Epithelial cell of esophagus (primary cell): ENCODE measurements at regions not wholly inside any gene's neighbourhood (a gene's known extent, or its start where the extent isn't known, plus 50 kb on each side); places are given as distances from the start of the nearest gene placed in this dataset.
"Not testable (repeated sequence)": the region's sequence is repeated elsewhere in the genome, so short reads cannot be mapped to it uniquely, and the experiment has no call there.

Source experiments
- DNase-seq: peaks from one replicate; pipeline ENCODE4 v3.0.0; 2010; ENCODE audit warnings: low read depth
- H3K4me3 ChIP-seq: 2 replicates; pipeline ENCODE4 v1.5.1; 2011; ENCODE audit warnings: mild to moderate bottlenecking, low read length, control low read depth
- TF ChIP-seq, protein P1 (sequence below): IDR thresholded peaks from 2 replicates; pipeline ENCODE4 v1.5.1; 2011; ENCODE audit warnings: low read depth, mild to moderate bottlenecking, low read length, control low read depth, inconsistent platforms; ENCODE audit not compliant: insufficient read depth; ENCODE audit errors: missing control alignments

DNA sequence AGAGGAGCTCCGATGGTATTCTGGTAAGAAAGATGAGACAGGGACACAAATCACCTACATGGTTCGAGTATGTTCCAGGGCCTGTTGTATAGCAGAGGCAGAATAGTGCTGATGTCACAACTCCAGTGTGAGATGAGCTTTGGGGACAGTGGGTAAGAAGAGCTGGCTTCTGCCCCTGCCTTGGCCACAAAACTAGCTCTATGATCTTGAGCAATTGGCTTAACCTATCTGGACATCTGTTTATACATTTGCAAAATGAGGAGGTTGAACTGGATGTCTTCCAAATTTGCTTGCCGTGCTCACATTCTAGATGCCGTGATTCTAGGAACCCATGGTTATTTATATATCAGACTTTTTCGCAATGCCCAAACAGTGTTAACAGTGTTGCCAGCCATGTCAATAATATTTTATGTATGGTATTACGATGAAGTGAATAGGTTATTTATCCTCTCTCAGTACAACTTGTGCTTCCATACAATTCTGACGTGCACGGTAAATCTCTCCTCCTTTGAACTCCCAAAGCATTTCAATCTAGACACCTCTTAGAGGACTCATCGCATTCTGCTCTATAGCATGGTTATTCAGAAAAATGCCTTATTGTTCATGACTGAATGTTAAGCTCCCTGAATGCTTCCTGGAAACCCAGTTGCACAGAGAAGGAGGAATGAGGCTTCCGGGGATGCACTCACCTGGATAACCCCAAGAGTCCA lies 316.0 kb downstream of the FOXO1 start:
- TF ChIP-seq, protein P1, sequence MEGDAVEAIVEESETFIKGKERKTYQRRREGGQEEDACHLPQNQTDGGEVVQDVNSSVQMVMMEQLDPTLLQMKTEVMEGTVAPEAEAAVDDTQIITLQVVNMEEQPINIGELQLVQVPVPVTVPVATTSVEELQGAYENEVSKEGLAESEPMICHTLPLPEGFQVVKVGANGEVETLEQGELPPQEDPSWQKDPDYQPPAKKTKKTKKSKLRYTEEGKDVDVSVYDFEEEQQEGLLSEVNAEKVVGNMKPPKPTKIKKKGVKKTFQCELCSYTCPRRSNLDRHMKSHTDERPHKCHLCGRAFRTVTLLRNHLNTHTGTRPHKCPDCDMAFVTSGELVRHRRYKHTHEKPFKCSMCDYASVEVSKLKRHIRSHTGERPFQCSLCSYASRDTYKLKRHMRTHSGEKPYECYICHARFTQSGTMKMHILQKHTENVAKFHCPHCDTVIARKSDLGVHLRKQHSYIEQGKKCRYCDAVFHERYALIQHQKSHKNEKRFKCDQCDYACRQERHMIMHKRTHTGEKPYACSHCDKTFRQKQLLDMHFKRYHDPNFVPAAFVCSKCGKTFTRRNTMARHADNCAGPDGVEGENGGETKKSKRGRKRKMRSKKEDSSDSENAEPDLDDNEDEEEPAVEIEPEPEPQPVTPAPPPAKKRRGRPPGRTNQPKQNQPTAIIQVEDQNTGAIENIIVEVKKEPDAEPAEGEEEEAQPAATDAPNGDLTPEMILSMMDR: no peak
- H3K4me3 ChIP-seq: no peak overlapping the region

DNA sequence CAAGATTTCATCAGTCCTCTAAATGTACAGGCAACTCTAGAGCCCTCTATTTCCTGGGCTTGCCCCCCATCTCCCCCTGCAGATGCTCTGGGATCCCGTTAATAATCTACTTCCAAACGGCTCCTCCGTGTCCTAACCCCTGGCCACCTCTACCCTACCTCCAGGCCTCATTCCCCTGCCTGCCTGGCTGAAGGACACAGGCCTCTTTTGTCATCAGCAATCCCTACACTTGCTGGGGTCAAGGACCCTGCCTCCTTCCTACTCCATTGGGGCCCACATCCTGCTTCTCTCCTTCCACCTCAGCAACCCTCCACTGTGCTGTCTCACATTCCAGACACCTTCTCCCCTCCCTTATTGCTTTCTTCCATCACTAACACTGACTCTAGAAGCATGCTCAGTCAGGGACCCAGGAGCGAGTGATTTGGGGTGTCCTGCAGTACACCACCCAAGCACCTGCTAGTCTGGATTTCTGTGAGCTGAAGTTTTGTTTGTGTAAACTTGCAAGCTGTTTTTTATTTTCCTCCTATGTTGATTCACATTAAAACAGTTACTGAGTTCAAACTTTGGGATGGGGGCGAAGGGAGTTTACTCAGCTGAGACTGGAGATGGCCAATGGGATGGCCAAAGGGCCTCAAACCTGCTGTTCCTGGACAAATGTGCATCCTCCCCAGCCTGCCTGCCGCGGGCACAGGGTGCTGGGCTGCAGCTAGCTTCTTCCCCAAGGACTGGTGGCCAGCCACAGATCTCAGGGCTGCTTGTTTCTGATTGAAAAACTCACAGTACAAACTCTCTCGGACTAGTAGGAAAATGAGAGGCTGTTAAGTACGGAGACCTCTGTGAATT lies 314.7 kb downstream of the FOXO1 start:
- TF ChIP-seq, protein P1: no peak
- H3K4me3 ChIP-seq: no peak overlapping the region
- DNase-seq: no peak

More for the DNA sequence above, 316.0 kb downstream of the FOXO1 start:
- no peak for DNase-seq

DNA sequence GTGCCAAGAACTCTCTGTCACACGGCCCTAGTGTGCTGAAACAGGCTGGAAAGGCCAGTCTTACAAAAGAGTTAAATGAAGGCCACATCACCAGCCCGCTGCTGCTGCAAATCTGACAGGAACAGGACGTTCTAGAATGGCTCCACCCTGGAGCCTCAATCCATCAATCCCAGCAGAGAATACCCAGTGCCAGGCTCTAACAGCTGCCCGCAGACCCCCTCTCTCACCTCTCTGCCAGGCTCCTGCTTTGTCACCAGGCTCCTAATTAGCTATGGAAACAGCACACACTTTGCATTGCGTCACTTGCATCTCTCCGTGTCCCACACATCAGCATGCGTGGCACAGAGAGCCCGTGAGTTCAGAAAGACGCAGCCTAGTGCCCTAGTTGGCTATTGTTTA lies 314.1 kb downstream of the FOXO1 start:
- TF ChIP-seq, protein P1: no peak
- peak; percentile 10 for DNase-seq
- H3K4me3 ChIP-seq: no peak overlapping the region

DNA sequence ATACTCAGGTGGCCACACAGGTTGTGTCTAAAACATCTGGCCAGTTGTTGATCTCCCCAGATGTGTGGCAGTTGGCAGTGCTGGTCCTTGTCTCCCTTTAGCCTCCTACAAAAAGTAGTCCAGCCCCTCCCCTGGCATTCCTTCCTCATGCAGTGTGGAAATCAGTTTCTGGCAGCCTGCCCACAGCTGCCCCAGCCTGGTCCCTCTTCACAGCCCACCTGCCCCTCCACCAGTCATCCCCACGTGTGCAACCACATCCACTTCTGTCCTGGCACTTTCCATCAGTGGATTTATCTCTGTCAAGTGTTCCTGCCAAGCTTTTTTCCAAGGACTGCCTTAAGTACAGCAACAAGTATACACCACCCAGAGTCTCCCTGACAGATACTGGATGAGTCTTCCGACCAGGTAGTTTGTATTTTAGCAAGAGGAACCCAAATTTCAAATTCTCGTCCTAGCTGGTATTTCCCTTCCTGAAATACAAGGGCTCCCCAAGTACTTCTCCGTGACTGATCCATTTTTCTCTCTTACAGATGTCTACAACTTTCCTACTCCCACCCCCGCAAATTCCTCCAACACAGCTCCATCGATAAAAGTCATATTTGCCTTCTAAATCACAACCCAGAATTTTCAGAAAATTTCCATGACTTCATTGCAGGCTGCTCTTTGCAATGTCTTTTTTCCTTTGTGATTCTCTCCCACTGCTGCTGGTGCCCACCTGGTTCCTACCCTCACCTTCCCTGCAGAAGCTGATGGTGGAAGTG lies 313.5 kb downstream of the FOXO1 start:
- DNase-seq: no peak
- H3K4me3 ChIP-seq: no peak overlapping the region
- TF ChIP-seq, protein P1: no peak

DNA sequence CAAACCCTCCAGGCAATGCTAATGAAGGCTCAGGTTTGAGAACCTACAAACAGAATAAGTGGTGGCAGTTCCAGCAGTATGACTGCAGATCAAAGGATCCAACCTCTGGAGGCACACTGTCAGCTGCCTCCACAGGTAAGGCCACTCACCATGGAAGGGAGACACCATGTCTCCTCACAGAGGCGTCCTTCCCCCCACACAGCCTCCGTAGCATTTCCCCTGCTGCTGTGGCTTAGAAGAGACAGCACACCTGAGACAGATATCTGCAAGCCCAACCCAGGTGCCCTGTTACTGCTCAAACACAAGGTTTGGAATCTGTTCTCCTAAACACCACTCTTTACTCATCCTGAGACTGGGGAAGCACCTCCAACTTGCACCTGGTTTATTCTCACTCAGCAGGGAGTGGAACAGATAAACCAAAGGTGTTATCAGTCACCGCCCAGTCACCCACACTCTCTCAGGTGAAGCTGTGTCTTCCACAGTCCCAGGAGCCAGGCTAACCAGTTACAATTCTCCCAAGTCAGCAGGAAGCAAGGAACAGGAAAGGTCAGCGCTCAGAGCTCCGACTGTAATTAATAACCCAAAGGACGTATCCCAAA lies 311.2 kb downstream of the FOXO1 start:
- TF ChIP-seq, protein P1: no peak
- peak; percentile 28 for DNase-seq
- H3K4me3 ChIP-seq: no peak overlapping the region

DNA sequence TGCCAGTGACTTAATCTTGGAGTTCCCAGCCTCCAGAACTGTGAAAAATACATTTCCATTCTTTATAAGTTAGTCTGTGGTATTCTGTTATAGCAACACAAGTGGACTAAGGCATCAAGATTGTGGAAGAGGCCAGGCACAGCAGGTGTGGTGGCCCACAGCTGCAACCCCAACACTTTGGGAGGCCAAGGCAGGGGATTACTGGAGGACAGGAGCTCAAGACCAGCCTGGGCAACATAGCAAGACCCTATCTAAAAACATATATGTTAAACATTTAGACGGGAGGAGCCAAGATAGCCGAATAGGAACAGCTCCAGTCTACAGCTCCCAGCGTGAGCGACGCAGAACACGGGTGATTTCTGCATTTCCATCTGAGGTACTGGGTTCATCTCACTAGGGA lies 310.4 kb downstream of the FOXO1 start:
- TF ChIP-seq, protein P1: no peak
- H3K4me3 ChIP-seq: no peak overlapping the region
- DNase-seq: no peak

DNA sequence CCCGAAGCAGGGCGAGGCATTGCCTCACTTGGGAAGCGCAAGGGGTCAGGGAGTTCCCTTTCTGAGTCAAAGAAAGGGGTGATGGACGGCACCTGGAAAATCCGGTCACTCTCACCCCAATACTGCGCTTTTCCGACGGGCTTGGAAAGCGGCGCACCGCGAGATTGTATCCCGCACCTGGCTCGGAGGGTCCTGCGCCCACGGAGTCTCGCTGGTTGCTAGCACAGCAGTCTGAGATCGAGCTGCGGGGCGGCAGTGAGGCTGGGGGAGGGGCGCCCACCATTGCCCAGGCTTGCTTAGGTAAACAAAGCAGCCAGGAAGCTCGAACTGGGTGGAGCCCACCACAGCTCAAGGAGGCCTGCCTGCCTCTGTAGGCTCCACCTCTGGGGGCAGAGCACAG lies 310.0 kb downstream of the FOXO1 start:
- H3K4me3 ChIP-seq, DNase-seq: not testable (repeated sequence)
